ENCODE measurements at regions not wholly inside any gene's neighbourhood (a gene's known extent, or its start where the extent isn't known, plus 50 kb on each side); places are given as distances from the start of the nearest gene placed in this dataset.

GRCh38 chr12:70165450-70165849 is 77.8 kb upstream of the CNOT2 start:
- DNase-seq, result no peak

GRCh38 chr12:70176290-70176689 is 66.9 kb upstream of the CNOT2 start:
- no peak for DNase-seq

GRCh38 chr12:70177631-70178030 is 65.6 kb upstream of the CNOT2 start:
- no peak for DNase-seq

DNA sequence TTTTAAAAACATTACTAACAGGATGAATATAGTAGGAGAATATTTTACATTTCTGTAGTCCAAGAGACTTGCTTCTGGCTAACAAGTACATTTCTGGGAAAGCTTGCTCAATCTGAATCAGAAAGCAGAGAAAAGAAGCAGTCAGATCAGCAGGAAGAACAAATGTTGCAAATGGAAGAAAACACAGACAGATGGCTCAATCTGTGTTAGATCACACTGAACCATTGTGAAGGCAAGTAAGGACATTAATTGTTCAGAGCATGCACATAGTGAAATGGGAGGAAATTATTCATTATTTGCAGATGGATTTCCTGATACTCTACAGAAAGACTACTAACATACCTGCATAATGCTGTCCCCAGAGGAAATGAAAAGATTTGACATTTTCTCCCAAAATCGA is 65.2 kb upstream of the CNOT2 start:
- DNase-seq, result no peak

DNA sequence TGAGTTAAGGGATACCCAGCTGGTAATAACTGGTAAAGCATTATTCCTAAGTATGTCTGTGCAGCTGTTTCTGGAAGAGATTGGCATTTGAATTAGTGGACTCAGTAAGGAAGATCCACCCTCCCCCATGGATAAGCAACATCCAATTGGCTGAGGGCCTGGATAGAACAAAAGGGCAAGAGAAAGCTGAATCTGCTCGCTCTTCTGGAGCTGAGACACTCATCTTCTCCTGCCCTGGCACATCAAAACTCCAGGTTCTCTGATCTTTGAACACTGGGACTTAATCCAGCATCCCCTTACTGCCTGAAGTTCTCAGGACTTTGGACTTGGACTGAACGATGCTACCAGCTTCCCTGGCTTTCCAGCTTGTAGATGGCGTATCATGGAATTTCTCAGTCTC is 63.1 kb upstream of the CNOT2 start:
- DNase-seq, result no peak

DNA sequence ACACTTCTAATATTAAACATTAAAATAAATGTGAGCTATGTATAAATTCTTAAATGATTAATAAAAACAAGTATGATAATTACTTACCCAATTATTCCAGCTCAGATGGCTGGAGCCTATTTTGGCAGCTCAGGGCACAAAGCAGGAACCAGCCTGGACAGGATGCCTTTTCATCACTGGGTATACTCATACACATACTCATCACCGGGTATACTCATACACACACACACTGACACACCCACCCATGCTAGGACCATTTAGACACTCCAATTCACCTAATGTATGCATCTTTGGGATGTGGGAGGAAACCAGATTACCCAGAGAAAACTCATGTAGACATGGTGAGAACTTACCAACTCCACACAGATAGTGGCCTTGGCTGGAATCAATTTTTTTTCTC is 57.9 kb upstream of the CNOT2 start:
- DNase-seq, result no peak

DNA sequence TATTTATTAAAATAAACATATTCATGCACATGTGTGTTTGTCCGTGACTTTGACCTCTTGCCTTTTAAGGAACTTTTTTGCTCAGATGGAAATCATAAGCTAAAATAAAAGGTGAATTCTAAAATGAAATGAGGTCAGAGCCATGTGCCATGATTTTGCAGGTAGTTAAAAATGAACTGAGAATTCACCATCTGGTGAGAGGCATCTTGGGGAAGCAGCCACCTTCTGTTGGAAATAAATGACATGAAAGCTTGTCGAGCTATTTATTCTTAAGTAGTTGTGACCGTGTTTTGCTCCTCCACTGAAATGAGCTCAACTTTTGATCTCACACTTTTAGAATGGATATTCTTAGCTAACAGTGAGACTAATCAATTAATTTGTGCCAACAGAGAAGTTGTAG is 56.8 kb upstream of the CNOT2 start:
- no peak for DNase-seq

- DNase-seq, result no peak
Observed at GRCh38 chr12:70190262-70191010, 52.8 kb upstream of the CNOT2 start.
